HG03039 (cell line): ENCODE measurements at regions not wholly inside any gene's neighbourhood (a gene's known extent, or its start where the extent isn't known, plus 50 kb on each side); places are given as distances from the start of the nearest gene placed in this dataset.

Experiments used
- ATAC-seq: cut with Tn5 transposase; IDR thresholded peaks from one replicate; pipeline ENCODE4 v1.9.1; 2021; ENCODE audit warnings: mild to moderate bottlenecking, moderate library complexity; ENCODE audit not compliant: unreplicated experiment

DNA sequence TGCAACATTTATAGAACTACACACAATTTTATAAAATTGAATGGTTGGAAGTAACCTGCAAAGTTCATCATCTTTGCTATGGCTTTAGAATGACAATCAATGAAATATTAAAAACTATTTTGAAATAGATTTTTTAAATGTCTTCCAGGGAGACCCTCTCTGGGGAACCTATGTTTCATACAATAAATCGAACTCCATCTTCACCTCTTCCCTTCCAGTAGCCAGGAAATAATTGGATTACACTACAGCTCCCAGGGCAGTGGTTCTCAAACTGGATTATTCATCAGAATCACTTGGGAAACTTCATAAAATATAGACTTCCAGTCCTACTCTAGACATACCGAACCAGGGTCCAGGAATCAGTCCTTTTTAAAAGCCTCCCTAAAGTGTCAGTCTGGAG is 328.4 kb downstream of the DUSP6 start:
- ATAC-seq, result no peak

DNA sequence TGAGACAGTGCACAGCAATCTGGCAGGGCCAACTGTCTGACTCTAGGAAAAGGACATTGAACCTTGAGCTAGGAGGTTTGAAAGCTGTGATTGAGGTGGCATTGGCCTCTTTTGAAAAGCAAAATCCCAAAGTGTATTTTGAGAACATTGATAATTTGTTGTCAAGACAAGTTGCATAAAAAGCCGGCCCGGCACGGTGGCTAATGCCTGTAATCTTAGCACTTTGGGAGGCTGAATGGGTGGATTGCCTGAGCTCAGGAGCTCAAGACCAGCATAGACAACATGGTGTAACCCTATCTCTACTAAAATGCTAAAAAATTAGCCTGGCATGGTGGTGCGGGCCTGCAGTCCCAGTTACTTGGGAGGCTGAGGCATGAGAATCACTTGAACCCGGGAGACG is 331.6 kb downstream of the DUSP6 start:
- ATAC-seq, result no peak

DNA sequence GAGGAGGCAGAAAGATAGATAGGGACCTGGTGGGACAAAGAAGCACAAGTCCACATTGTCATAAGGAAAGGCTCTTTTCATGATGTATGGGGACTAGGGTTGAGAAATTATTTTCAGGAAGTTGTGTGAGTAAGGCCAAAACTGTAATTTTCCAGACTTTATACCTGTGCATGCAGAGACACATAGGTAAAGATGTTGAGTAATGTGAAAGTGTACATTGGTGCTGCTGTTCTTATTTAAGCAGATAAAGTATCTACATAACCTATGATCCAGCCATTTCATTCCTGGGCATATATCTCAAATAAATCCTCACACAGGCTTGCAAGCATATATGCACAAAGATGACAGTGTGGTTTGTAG is 332.2 kb downstream of the DUSP6 start:
- ATAC-seq, result no peak

DNA sequence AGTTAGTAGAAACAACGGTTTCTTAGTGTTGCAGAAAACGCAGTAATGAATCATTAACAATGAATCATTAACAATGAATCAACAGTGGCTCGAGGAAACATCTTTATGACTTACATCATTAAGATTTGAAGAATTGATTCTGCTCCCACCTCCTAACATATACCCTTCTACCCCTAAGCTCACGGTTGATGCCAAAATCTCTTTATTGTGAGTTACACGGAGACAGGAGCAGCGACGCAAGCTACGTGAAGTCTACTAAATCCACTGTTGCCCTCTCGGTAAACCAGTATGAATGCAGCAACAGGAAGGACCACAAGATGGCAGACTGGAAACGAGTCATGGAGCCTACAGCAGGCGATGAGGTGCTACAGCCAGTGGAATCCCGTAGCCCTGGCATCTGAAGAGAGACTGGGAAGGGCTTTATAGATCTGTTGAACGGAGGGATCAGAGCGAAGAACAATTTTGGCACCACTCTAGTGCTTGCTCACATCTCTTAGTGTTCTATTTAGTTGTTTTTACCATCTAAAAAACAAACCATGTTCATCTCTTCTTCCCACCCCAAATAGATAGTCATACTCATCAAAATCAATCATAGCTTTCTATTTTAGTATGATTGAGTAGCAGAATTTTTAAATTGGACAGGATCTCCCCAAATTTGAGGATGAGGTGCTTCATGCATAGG is 332.7 kb downstream of the DUSP6 start:
- ATAC-seq, result peak; percentile 94

DNA sequence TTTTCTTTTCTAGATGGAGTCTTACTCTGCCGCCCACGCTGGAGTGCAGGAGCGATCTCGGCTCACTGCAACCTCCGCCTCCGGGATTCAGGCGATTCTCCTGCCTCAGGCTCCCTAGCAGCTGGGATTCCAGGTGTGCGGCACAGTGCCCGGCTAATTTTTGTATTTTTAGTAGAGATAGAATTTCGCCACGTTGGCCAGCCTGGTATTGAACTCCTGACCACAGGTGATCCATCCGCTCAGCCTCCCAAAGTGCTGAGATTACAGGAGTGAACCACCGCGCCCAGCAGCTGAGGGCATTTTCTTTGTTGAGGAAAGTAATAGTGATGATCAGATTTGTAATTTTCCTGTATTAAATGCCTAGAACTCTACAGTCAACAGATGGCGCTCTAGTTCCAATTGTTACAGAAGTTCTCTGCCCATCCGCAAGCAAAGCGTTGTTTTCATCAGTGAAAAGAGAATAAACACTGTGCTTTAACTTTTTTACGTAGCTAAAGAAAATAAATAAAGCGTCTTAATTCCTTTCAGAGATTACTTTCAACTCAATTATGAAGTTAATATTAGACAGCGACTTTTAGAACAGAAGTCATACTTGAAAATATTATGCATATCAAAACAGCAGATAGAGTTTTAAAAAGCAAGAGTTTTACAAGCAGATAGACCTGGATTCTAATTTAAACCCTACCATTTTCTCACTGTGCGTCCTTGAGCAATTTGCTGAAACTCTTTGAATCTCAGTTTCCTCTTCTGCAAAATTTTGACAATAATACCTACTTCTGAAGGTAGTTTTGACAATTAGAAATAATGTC is 335.1 kb downstream of the DUSP6 start:
- ATAC-seq, result peak; percentile 58

DNA sequence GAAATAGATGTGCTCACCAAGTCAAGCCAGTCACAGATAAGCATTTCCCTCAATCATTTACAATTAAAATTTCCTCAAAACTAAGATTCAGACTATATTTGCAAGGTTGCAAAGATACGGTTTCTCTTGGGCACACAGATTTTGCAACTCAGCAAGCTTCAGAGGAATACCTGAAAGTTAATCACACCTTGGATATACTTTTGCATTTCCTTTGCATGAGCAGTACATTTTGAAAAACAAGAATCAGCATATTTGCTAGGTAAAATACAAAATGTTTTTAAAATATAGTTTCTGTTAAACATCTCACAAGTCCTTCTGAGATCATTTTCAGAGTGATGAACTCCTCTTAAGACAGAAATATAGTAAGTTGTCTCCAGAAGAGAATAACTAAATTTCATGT is 336.9 kb downstream of the DUSP6 start:
- no peak for ATAC-seq

DNA sequence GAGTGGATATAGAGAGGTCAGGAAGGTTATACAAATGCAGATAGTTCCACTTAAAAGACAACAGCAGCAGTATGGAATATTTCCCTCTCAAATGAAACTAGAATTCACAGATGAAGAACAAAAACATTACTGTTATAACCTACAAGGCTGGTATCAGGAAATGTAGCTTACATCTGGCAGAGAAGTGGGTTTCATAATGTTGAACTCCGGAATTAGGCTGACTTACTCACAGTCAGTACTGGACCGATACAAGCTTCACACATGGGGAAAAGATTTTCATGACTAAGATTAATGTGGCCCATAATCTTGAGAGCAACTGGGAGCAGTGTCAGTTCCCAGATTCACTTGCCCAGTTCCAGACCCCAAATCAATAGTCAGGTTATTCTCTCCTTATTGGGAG is 353.9 kb downstream of the DUSP6 start:
- no peak for ATAC-seq

DNA sequence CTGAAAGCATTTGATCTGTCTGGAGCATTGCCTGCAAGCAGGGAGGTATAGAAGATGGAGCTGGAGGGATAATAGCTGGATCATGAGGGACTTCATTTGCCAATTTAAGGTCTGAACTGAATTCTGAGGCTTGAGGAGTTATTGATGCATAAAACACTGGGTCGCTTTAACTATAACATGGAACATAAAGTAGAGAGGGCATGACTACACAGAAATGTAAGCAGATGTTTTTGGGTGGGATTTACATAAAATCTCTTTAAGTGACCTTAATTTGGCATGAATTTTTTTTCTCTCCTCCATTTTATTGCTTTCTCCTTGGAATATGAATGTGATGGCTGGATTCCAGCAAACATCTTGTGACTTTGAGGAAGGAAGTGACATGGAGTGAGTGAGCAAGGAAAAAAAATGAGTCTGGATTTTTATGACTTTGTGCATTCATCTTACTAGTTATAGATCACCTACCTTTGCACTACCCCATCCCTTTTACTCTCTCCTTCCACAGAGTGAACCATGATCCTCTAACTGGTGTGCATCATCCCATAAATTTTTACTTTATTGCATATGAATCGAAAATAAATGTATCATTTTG is 356.0 kb downstream of the DUSP6 start:
- no peak for ATAC-seq

DNA sequence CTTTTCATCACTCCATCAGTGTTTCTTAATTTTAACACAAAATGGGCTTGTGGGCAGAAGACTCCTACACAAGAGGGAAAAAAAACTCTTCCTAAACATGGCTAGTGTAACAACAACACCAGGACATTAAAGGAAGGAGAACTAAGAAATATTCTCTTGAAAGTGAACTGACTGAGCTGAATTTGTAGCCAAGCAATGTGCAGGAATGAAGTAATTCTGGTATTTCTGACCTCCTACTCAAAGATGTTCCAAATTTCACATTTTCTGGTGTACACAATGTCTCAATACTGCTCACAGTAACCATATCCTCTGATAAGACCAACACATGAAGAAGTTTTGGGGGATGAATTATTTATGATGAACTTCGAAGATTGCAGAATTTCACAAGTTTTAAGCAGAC is 357.3 kb downstream of the DUSP6 start:
- no peak for ATAC-seq

DNA sequence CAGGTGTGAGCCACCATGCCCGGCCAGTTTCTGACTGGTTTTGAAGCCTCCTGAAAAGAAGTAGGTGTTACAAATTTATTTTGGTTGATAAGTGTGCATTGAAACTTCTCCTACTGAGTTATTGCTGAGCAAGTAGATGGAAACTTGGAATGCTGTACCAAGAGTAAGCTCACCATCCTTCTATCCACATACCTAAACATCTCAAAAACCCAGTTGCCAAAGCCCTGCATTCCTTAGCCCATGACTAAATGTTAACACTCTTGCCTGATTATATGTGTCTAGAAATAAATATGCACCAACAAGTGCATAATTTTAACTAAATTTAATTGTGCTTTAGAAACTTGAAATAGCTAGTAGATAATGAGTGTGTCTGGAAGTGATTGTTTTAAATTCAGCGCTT is 357.8 kb downstream of the DUSP6 start:
- ATAC-seq, result no peak

DNA sequence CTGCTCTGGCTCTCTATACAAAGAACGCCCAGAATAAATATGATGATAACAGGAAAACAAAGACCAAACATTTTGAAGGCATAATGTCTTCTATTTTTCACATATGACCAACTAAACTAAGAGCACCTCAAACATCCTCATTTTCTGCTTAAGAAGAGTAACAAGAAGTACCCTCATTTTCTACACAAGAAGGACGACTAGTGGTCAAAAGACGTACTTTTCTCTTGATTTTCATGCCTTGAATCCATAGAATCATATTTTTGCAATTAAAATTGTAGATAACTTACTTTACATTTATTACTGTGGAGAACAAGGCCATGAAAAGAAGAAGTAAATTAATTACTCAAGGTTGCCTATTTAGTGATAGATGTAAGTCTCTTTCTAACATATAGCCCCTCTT is 358.6 kb downstream of the DUSP6 start:
- no peak for ATAC-seq

DNA sequence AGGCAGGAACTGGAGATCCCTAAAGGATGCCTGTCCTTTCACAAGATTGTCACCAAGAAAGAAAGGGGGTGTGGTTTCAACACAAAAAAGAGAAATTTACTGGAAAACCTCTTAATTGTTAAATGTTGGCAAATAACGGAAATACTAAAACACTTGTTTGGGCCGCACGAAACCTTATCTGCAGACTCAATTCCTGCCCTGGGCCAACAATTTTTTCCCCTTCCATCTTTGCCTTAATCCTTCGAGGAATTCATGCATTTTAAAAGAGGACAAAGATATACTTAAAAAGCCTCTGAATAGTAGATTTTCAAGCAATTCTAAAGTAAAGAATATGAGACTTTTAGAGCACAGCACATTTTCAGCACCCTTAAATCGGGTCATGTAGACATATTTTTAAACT is 366.2 kb downstream of the DUSP6 start:
- ATAC-seq, result no peak

DNA sequence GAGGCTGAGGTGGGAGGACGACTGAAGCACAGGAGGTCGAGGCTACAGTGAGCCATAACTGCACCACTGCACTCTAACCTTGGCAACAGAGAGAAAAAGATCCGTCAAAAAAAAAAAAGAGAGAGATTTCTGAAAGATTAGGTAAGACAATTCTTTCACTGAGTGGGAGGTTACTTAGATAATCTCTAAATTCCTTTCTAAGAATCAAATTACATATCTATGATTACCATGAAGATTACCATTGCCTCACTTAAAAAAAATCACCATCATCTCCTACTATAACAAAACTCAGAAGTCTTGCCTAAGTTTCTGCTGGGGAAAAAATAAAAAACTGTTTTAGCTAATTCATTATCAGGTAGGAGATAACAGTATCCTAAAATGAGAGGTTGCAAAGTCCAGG is 366.7 kb downstream of the DUSP6 start:
- no peak for ATAC-seq

DNA sequence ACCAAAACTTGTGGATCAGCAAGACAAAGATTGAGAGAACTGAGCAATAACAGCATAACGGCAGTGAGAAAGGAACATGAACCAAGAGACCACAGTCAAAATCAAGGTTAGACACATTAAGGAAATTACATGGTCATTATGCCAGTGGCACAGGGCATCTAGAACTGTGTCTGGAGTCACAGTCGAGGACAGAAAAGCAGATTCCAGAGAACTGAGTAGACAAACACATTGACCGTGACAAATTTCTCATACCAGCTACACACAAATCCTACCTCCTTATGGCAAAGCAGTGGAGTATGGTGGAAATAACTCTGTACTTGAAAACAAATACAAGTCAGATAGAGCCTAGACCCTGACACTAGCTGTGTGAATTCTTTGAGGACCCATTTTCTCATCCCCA is 367.3 kb downstream of the DUSP6 start:
- ATAC-seq, result no peak

DNA sequence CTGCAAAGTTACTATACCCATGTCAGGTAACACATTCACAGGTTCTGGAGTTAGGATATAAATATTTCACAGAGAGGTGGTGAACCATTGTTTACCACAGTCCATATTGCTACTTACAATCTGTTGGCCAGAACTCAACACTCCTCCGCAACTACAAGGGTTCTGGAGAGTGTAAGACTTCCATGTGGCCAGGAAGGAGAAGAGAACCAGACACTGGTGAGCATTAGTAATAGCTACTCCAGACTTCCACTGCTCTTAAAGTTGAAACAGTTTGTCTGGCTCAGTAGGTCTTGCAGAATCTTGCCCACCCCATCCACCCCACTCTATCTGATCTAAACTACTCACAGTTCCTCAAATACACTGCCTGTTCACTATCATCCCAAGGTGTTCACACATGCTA is 369.6 kb downstream of the DUSP6 start:
- no peak for ATAC-seq

DNA sequence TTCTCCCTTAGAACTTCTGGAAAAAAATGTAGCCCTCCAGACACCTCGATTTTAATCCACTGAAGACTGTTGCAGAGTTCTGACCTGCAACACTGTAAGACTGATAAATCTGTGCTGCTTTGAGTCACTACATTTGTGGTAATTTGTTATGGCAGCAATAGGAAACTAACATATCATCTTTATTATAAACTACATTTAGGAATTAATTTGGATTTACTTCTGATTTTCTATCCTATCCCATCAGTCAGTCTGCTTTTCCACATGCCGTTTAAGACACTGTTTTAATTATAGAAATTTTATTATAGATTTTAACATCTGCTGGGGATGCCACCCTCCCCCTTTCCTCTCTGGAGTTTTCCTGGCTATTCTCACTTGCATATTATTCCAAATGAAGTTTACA is 375.2 kb downstream of the DUSP6 start:
- no peak for ATAC-seq

DNA sequence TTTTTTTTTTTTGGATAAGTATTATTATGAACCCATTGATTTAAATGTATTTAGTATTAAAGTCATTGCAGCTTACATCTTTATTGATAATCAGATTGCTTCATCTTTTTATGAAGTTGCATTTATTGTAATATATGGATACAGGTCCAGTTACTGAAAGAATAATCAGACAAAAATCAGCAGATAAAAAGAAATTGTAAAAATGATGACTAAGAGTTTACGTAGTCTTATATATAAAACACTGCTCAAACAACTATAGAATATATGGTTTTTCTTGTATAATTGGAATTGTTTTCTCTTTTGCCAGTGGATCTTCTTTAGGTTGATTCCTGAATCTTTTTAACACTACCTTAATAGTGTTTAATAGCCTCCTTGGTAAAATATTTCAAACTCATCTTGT is 378.3 kb downstream of the DUSP6 start:
- no peak for ATAC-seq

DNA sequence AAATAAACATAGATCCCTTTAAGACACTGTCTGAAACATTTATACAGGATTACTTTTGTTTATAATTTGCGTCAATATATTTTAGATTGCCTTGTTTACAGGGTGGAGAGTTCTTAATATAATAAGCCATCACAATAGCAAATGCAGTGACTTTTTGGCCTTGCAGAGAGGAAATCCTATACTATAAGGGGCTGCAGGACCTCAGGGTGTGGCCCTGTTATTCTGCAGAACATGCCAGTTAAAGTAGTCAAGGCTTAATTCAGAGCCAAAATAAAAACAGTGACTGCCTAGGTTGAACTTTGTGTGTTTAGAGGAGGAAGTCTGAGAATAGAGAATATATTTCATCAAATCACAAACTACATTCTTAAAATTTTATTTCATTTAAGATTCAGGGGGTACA is 381.6 kb downstream of the DUSP6 start:
- no peak for ATAC-seq

DNA sequence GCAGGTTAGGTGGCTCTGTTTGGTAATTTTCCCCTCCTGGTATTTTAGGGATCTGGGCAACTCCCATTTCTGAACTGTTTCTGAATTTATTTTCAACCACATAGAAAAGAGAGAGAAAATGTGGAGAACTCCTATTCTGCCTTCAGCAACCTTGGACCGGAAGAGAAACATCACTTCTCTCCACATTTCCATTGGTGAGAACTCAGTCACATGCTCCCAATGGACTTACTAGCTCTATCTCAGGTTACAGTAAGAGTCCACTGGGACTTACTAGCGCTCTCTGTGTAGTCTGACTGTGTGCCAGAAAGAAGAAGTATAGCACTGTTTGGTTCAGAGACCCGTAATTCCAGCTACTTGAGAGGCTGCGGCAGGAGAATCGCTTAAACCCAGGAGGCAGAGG is 383.2 kb downstream of the DUSP6 start:
- no peak for ATAC-seq

DNA sequence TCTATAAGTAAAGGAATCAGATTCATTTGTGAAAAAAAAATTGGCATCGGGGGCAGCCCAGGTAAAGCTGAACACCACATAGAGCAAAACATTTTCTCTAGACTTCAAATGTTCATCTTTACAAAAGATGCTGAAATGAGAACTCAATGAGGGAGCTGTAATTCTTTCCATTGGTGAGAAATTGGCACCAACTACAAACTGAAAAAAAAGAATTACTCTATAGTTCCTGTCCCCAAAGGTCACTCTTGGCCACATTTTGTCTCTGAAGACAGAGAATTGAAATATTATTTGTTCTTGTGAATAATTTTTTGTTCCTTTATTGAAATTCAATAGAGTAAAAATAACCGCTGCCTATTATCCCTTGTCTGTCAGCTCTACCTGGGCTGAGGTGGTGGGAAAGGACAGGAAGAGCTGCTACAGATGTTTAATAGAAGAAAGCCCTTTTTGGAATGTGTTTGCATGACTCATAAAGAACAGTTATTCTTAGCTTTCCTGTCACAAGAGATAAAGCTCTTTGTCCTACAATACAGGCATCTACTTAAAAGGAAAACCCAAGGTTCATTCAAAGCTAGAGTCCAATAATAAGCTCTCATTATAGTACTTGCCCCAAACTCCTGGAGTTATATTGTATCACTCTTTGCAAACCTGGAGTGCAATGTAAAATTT is 380.1 kb upstream of the KITLG start:
- no peak for ATAC-seq

DNA sequence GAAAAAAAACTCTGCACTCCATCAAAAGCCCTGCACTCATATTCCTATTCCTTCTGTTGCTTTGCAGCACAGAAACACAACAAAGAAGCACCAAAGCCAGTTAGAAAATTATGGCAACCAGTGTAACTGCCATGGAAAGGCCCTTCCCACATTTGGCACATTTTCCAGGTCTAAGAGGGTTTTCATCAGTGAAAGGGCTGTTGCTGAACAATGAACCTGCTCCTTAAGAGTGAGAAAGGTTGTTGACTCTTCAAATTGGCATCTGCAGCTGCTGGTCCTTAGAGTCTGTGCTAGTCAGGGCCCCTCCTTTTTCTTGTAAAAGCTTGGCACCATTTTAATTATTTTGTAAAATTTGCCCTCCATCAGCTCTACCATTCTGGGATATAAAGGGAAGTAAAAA is 378.7 kb upstream of the KITLG start:
- no peak for ATAC-seq

DNA sequence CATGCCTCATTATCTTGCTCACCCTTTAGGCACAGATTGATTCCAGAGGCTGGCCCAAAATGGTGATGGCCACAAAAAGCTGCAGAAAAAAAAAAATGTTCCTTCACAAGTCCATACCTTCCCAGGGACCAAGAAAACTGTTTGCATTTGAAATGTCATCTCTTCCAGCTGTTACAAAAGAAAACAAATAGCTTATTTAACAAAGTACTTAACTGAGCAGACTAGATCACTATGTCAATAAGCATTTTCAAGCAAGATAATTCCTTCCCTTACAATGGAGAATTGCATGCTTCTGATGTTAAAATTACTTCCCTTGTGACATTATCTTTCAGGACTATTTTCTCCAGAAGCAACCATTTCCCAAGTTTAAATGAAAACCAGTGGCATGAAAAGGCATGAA is 377.9 kb upstream of the KITLG start:
- ATAC-seq, result no peak
